ENCODE measurements at regions not wholly inside any gene's neighbourhood (a gene's known extent, or its start where the extent isn't known, plus 50 kb on each side); places are given as distances from the start of the nearest gene placed in this dataset.

DNA sequence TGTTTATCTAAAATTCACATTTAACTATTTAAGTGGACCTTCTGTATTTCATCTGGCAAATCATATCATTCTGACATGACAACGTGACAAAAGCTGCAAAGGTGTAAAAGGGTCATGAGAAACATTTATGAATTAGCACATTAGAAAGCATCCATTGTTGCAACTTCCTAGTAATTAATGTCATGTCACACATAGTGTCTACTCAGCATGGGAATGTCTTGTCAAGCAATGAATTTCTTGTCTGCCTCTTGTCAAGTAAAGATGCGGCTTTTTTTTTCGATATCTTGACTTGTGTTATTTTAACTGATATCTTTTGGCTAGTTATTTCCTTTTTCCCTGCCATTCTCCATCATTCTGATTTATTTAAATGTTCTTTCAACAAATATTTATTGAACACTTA, 463.5 kb upstream of the CXorf51B start:
- DNase-seq = no peak

- no peak for DNase-seq
These were observed 458.0 kb upstream of the CXorf51B start for GRCh38 chrX:146351620-146352019.

DNA sequence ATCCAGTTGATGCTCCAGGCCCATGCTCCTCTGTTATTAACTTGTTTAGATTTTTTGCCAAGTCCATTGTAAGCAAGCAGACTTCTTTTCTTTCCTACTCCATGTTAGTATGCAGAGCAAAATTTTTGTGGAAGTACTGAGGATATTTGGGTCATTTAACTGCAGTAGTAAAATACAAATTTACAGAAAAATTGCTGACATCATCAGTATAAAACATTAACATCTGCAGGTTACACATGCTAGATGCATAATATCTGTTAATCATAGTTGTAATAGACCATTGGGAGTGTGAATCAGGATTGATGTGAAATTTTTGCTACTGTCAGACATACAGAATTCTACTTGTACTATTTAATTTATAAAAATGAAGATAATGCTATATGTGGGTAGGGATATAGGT, 454.1 kb upstream of the CXorf51B start:
- no peak for DNase-seq

DNA sequence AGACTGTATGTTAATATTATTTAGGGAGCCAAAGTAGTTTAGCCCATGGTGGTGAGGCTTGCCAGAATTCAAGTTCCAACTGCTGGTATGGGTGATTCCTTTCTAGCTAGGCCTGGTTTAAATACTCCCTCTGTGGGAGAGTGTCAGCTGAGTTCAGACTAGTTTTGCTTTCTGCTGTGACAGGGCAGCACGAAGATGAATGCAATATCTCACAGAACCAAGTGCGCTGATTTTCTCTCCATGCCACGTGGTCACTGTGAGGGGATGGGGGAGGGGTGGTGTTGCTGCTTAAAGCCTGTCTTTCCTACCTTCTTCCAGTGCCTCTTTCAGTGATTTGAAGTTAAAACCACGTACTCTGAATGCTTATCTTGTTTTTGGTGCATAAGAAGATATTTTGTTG, 445.7 kb upstream of the CXorf51B start:
- no peak for DNase-seq

- no peak for DNase-seq
These were observed 424.0 kb upstream of the CXorf51B start for GRCh38 chrX:146385529-146385928.

GRCh38 chrX:146396409-146396808, 413.2 kb upstream of the CXorf51B start:
- no peak for DNase-seq

- DNase-seq = no peak
These were observed 400.0 kb upstream of the CXorf51B start for GRCh38 chrX:146409528-146409927.

- no peak for DNase-seq
These were observed 385.1 kb upstream of the CXorf51B start for GRCh38 chrX:146424422-146424821.

- DNase-seq = no peak
These were observed 375.8 kb upstream of the CXorf51B start for GRCh38 chrX:146433771-146434170.

GRCh38 chrX:146435472-146435871, 374.1 kb upstream of the CXorf51B start:
- DNase-seq = no peak

GRCh38 chrX:146448791-146449190, 360.8 kb upstream of the CXorf51B start:
- no peak for DNase-seq

GRCh38 chrX:146449243-146449642, 360.3 kb upstream of the CXorf51B start:
- no peak for DNase-seq

DNA sequence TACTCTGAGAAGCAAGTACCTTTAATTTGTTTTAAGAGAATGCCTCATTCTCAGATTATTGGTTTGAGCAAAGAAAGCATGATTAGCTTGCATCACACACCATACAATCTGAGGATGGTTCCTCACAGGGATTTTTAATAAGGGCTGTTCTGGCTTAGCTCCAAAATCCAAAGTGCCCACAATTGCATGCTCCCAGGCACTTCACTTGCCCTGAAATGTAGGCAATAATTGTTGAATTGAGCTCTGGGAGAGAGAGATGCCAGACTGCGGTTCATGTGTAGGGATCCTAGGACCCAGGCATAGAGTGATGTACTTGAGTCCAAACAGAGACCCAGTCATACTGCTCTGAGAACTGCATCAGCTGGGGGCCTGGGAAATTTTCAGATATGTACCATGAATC, 358.4 kb upstream of the CXorf51B start:
- no peak for DNase-seq

DNA sequence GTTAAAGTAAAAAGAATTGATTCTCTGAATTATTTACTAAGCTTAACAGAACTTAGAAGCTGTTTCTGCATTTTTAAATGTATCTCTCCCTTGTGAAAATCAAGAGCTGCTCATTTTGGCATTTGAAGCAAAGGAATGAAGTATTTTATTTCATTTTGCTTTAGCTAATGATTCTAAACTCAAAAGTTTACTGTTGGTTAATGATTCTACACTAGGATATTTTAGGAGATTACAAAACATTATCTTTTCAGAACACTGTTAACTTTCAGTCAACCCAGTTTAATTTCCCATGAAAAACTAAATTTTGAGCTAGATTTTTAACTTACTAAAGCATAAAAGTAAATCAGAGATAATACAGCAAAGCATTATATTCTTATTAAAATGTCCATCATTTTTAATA, 355.2 kb upstream of the CXorf51B start:
- DNase-seq = no peak

GRCh38 chrX:146456058-146456457, 353.5 kb upstream of the CXorf51B start:
- no peak for DNase-seq

DNA sequence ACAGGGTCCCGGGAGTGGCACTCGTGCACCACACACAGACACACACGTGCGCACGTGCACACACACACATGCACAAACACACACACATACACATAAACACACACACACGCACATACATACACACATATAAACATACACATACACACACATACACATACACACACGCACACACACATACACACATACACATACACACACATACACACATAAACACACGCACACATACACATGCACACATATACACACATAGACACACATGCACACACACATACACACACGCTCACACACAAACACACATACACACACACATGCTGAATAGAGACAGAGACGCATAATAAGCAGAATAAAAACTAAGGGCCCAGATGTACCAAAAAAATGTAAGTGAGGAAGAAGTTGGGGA, 332.2 kb upstream of the CXorf51B start:
- no peak for DNase-seq

DNA sequence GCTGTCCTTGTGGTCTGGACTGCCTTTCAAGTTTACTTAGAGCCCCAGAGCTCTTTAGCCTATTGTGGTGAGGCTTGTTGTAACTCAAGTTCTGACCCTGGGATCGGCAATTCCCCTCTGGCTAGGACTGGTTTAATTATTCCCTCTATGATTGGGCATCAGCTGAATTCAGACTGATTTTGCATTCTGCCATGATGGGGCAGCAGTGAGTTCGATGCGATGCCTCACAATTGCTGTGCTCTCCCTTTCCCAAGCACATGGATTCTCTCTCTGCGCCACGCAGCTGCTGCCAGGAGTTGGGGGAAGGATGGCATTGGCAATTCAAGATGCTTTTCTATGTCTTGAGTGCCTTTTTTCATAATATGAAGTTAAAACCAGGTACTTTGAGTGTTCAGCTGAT, 327.8 kb upstream of the CXorf51B start:
- DNase-seq = peak; percentile 5

Data from OCI-M1 (cell line).